Left lung (tissue), 4 donors: ENCODE measurements at regions not wholly inside any gene's neighbourhood (a gene's known extent, or its start where the extent isn't known, plus 50 kb on each side); places are given as distances from the start of the nearest gene placed in this dataset.

Experiments used
- ATAC-seq: fragments of 200-7000 bp; cut with Tn5 transposase; one replicate; pipeline ENCODE4 v1.9.1; 2020; ENCODE audit warnings: moderate library complexity
- DNase-seq, 4 donors: peaks; one replicate each; pipeline ENCODE4 v3.0.0-alpha.2; 2013 to 2020
- H3K27ac ChIP-seq, 2 donors: fragments of 200-600 bp; sonication (generic) in 1 of 2; one replicate each; pipeline versions ENCODE4 v1.5.0 to v1.8.0; 2020 to 2021
- H3K27me3 ChIP-seq, 2 donors: fragments of 200-600 bp; sonication (generic) in 1 of 2; one replicate each; pipeline versions ENCODE4 v1.5.0 to v1.8.0; 2020 to 2021
- H3K36me3 ChIP-seq, 2 donors: fragments of 200-600 bp; sonication (generic) in 1 of 2; one replicate each; pipeline versions ENCODE4 v1.5.0 to v1.8.0; 2020 to 2021
- H3K4me1 ChIP-seq, 2 donors: fragments of 200-600 bp; one replicate each; pipeline ENCODE4 v1.8.0; 2021
- H3K4me3 ChIP-seq, 2 donors: fragments of 200-600 bp; sonication (generic) in 1 of 2; one replicate each; pipeline versions ENCODE4 v1.5.0 to v1.8.0; 2020 to 2021; ENCODE audit warnings: mild to moderate bottlenecking in 1 of 2
- H3K9me3 ChIP-seq, 2 donors: fragments of 200-600 bp; sonication (generic) in 1 of 2; one replicate each; pipeline versions ENCODE4 v1.5.0 to v1.8.0; 2020 to 2021
- intact Hi-C, 2 donors: fragments of 100-400 bp; cut with DNase I; formaldehyde crosslinking; loops; one replicate each; pipeline versions ENCODE4 v1.11.2 to v1.14.2; 2022
- TF ChIP-seq, protein P1 (sequence below), 2 donors: fragments of 200-600 bp; sonication (generic) in 1 of 2; IDR thresholded peaks; one replicate each; pipeline versions ENCODE4 v1.5.0 to v1.8.0; 2021; ENCODE audit warnings: antibody characterized with exemption in 2 of 2
- donor health status: DM: no; HTN: yes; CAD: no.
- donor health status: DM: no; HTN: no; CAD: no.

DNA sequence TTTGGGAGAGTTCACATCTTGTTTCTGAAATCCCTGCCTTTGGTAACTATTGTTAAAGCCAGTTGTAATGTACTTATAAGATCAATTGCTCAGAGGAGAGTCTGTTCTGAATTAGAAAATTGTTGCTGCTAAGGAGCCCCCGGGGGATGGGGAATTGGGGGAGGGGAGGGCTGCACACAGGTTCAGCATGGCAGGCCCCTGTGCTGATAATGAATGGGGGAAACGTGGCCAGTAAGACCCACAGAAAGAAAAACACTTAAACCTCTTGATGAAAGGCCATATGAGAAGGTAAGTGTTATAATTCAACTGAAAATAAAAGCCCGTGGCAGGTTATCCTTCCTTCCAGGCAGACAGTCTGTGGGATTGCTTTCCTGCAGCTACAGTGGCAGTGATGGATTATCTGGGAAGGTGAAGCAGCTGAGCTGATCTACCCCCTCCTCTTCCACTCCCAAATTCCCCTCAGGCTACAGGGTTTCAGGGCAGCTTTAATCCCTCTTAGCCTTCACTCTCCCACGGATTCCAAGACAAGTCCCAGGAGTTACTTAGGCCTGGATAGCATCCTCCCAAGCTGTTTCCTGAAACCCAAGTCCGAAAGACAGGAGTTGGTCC is 398.8 kb downstream of the TBX15 start:
- no peaks in the 10 kb centered on the region for H3K36me3 ChIP-seq
- TF ChIP-seq, protein P1, sequence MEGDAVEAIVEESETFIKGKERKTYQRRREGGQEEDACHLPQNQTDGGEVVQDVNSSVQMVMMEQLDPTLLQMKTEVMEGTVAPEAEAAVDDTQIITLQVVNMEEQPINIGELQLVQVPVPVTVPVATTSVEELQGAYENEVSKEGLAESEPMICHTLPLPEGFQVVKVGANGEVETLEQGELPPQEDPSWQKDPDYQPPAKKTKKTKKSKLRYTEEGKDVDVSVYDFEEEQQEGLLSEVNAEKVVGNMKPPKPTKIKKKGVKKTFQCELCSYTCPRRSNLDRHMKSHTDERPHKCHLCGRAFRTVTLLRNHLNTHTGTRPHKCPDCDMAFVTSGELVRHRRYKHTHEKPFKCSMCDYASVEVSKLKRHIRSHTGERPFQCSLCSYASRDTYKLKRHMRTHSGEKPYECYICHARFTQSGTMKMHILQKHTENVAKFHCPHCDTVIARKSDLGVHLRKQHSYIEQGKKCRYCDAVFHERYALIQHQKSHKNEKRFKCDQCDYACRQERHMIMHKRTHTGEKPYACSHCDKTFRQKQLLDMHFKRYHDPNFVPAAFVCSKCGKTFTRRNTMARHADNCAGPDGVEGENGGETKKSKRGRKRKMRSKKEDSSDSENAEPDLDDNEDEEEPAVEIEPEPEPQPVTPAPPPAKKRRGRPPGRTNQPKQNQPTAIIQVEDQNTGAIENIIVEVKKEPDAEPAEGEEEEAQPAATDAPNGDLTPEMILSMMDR (IDR thresholded peaks at IDR 0.05) = no peak
- no peak overlapping the region for H3K4me3 ChIP-seq
- H3K27ac ChIP-seq = no peak overlapping the region
- H3K27me3 ChIP-seq = no peaks in the 10 kb centered on the region
- no peaks in the 10 kb centered on the region for H3K4me1 ChIP-seq
- intact Hi-C loops = no loop called here
- DNase-seq = no peak
- no peak for ATAC-seq
- H3K9me3 ChIP-seq = no peaks in the 10 kb centered on the region

DNA sequence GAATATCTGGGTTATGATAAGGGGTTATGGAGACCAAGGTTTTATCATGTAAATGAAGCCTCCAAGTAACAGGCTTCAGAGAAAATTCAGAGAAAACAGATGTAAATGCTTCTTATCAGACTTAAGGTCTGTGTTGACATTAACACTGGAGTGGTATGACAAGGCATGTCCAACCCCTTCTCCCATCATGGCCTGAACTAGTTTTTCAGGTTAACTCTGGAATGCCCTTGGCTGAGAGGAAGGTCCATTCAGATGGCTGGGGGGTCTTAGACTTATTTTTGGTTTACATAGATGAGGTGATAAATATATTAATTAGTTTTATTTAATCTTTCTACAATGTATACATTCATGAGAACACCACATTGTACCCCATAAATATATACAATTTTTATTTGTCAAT is 399.6 kb downstream of the TBX15 start:
- Histone ChIP-seq H3K27me3 (no peaks in the 10 kb centered on the region), H3K27ac (no peak overlapping the region), H3K9me3 (no peaks in the 10 kb centered on the region), H3K4me3 (no peak overlapping the region), H3K36me3 (no peaks in the 10 kb centered on the region), H3K4me1 (no peaks in the 10 kb centered on the region)
- no peak for ATAC-seq
- intact Hi-C loops = no loop called here
- no peak for DNase-seq
- TF ChIP-seq, protein P1 (IDR thresholded peaks at IDR 0.05) = no peak

DNA sequence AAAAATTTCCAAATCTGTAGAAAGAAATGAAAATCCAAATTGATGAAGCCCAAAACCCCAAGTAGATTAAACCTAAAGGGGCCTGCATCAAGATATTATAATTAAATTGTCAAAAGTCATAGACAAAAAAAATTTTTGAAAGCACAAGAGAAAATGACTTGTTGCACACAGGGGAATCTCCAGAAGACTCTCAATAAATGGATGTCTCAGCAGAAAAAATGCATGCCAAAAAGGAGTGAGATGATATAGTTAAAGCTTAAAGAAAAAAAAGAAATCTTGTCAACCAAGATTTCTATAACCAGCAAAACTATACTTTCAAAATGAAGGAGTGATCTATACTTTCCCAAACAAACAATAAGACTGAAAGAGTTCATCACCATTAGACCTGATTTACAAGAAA is 393.2 kb upstream of the SPAG17 start:
- intact Hi-C loops = no loop called here
- H3K36me3 ChIP-seq = no peaks in the 10 kb centered on the region
- no peak for DNase-seq

DNA sequence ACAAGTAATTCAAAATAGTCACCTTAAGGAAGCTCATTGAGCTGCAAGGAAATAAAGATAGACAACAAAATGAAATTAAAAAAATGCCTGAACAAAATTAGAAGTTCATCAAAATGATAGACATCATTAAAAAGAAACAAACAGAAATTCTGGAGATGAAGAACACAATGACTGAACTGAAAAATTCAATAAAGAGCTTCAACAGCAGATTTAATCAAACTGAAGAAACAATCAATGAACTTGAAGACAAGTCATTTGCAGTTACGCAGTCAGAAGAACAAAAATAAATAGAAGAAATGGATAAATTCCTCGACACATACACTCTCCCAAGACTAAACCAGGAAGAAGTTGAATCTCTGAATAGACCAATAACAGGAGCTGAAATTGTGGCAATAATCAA is 390.0 kb upstream of the SPAG17 start:
- ATAC-seq (no peak), DNase-seq (no peak)
- Histone ChIP-seq H3K27me3 (no peaks in the 10 kb centered on the region), H3K36me3 (no peaks in the 10 kb centered on the region), H3K4me3 (no peak overlapping the region), H3K9me3 (peaks cover 0 to 27% of the 10 kb centered on the region in 2 donors), H3K27ac (no peak overlapping the region), H3K4me1 (no peaks in the 10 kb centered on the region)
- TF ChIP-seq, protein P1 (IDR thresholded peaks at IDR 0.05) = no peak
- intact Hi-C loops = no loop called here

More for the DNA sequence above, 393.2 kb upstream of the SPAG17 start:
- Histone ChIP-seq H3K4me3 (no peak overlapping the region), H3K4me1 (no peaks in the 10 kb centered on the region), H3K9me3 (peaks cover 0 to 28% of the 10 kb centered on the region in 2 donors), H3K27me3 (no peaks in the 10 kb centered on the region), H3K27ac (no peak overlapping the region)
- no peak for ATAC-seq
- TF ChIP-seq, protein P1 (IDR thresholded peaks at IDR 0.05) = no peak

DNA sequence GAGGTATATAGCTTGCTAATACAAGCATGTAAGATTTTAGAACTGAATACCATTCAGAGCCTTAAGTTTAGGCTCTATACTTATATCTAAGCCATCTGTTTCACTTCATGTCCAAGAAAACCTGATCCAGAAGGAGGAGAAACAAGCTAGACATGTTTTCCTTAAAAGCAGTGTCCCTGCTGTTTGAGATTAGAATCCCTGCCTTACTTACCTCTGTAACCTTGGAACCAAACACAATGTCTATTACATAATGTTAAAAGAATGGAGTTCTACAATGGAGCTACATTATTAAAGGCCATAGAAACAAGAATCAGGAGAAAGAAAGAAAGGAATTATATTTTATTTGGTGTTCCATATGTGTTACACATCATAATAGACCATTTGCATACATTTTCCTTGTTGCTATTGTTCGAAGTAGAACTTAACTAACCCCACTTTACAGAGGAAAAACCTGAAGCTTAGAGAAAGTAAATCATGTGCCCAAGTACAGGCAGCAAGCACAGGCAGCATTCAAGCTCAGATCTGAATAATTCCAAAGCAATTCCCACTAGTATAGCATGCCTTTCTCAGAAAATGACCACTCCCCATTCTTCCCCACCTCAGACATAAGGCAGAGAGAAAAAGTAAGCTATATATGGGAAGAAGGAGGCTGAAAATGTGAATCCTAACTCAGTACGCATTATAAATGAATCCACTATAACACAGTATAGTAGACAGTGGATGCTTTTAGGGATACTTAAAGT is 380.1 kb upstream of the SPAG17 start:
- Histone ChIP-seq H3K9me3 (no peaks in the 10 kb centered on the region), H3K4me3 (no peak overlapping the region), H3K36me3 (no peaks in the 10 kb centered on the region), H3K27me3 (no peaks in the 10 kb centered on the region), H3K27ac (no peak overlapping the region), H3K4me1 (no peaks in the 10 kb centered on the region)
- TF ChIP-seq, protein P1 (IDR thresholded peaks at IDR 0.05) = no peak
- intact Hi-C loops = no loop called here
- ATAC-seq (no peak), DNase-seq (no peak)
